Testis (tissue), 2 donors: ENCODE measurements at regions not wholly inside any gene's neighbourhood (a gene's known extent, or its start where the extent isn't known, plus 50 kb on each side); places are given as distances from the start of the nearest gene placed in this dataset.

Source experiments
- DNase-seq: peaks from one replicate; pipeline ENCODE4 v3.0.0-alpha.2; 2019
- H3K27ac ChIP-seq, 2 donors: fragments of 200-600 bp; sonication (generic); one replicate each; pipeline ENCODE4 v1.5.1; 2019
- H3K27me3 ChIP-seq: fragments of 200-600 bp; sonication (generic); one replicate; pipeline ENCODE4 v1.5.1; 2019
- H3K36me3 ChIP-seq: fragments of 200-600 bp; sonication (generic); one replicate; pipeline ENCODE4 v1.5.1; 2017; ENCODE audit warnings: low read depth; ENCODE audit errors: missing control alignments
- H3K4me1 ChIP-seq: fragments of 200-600 bp; sonication (generic); one replicate; pipeline ENCODE4 v1.5.1; 2019
- H3K4me3 ChIP-seq, 2 donors: fragments of 200-600 bp; sonication (generic); one replicate each; pipeline ENCODE4 v1.5.1; 2017 to 2019
- H3K9me3 ChIP-seq: fragments of 200-600 bp; sonication (generic); one replicate; pipeline ENCODE4 v1.5.1; 2017
- CTCF ChIP-seq, 3 experiments: fragments of 450-650 bp in 2 of 3; fragments of 200-600 bp in 1 of 3; sonication (generic) in 1 of 3; IDR thresholded peaks; one replicate each; pipeline ENCODE4 v1.5.1; 2016 to 2019; ENCODE audit warnings: antibody characterized with exemption in 3 of 3, mild to moderate bottlenecking in 2 of 3, moderate library complexity in 1 of 3
- POLR2A ChIP-seq: fragments of 450-650 bp; IDR thresholded peaks from one replicate; pipeline ENCODE4 v1.6.1; 2017; ENCODE audit warnings: antibody characterized with exemption, mild to moderate bottlenecking, moderate library complexity
- WGBS, 2 donors: methylation state at CpG; one replicate each; pipeline ENCODE4 v1.1.5; 2018; 5-methylcytosine and 5-hydroxymethylcytosine counted together
- intact Hi-C: fragments of 100-400 bp; cut with DNase I; formaldehyde crosslinking; loops from one replicate; pipeline ENCODE4 v1.15.1; 2023; ENCODE audit warnings: low total_unique reads

GRCh38 chr20:11302436-11302835 is 615.3 kb upstream of the BTBD3 start:
- no peak for DNase-seq
- H3K36me3 ChIP-seq = no peaks in the 10 kb centered on the region
- WGBS, 2 donors = 82 to 87% methylated on average over 3 of the region's 3 CpGs
- TF ChIP-seq CTCF (IDR thresholded peaks at IDR 0.05) = no peak
- TF ChIP-seq POLR2A = no peak
- no peak overlapping the region for H3K27ac ChIP-seq
- no peaks in the 10 kb centered on the region for H3K9me3 ChIP-seq
- H3K4me1 ChIP-seq = no peaks in the 10 kb centered on the region
- no peaks in the 10 kb centered on the region for H3K27me3 ChIP-seq
- intact Hi-C loops = no loop called here
- no peak overlapping the region for H3K4me3 ChIP-seq

- H3K27me3 ChIP-seq = no peaks in the 10 kb centered on the region
- no peak overlapping the region for H3K27ac ChIP-seq
- DNase-seq = no peak
- TF ChIP-seq POLR2A (no peak), CTCF (IDR thresholded peaks at IDR 0.05) (no peak)
- intact Hi-C loops = no loop called here
- WGBS, 2 donors = 87 to 89% methylated on average over 3 of the region's 3 CpGs
- no peaks in the 10 kb centered on the region for H3K36me3 ChIP-seq
- H3K4me1 ChIP-seq = no peaks in the 10 kb centered on the region
- no peak overlapping the region for H3K4me3 ChIP-seq
- no peaks in the 10 kb centered on the region for H3K9me3 ChIP-seq
Observed at GRCh38 chr20:11304795-11305194, 612.9 kb upstream of the BTBD3 start.

GRCh38 chr20:11305406-11305805 is 612.3 kb upstream of the BTBD3 start:
- Histone ChIP-seq H3K27me3 (no peaks in the 10 kb centered on the region), H3K9me3 (no peaks in the 10 kb centered on the region), H3K4me3 (no peak overlapping the region), H3K4me1 (no peaks in the 10 kb centered on the region), H3K36me3 (no peaks in the 10 kb centered on the region), H3K27ac (no peak overlapping the region)
- no peak for TF ChIP-seq POLR2A
- no peak for TF ChIP-seq CTCF (IDR thresholded peaks at IDR 0.05)
- WGBS, 2 donors = 67 to 68% methylated on average over 2 of the region's 2 CpGs
- intact Hi-C loops = no loop called here
- no peak for DNase-seq

GRCh38 chr20:11311659-11312224 is 606.0 kb upstream of the BTBD3 start:
- H3K9me3 ChIP-seq = no peaks in the 10 kb centered on the region
- no peak for TF ChIP-seq CTCF (IDR thresholded peaks at IDR 0.05)
- TF ChIP-seq POLR2A = no peak

GRCh38 chr20:11315525-11315924 is 602.2 kb upstream of the BTBD3 start:
- Histone ChIP-seq H3K4me1 (no peaks in the 10 kb centered on the region), H3K9me3 (no peaks in the 10 kb centered on the region), H3K27me3 (no peaks in the 10 kb centered on the region), H3K4me3 (no peak overlapping the region), H3K36me3 (no peaks in the 10 kb centered on the region), H3K27ac (no peak overlapping the region)
- intact Hi-C loops = no loop called here
- TF ChIP-seq POLR2A = no peak
- TF ChIP-seq CTCF (IDR thresholded peaks at IDR 0.05) = no peak
- 88 to 92% methylated on average over 2 of the region's 2 CpGs for WGBS, 2 donors
- no peak for DNase-seq

More at GRCh38 chr20:11311659-11312224, 606.0 kb upstream of the BTBD3 start:
- H3K27me3 ChIP-seq = no peaks in the 10 kb centered on the region
- H3K4me3 ChIP-seq = no peak overlapping the region
- DNase-seq = no peak
- H3K27ac ChIP-seq = no peak overlapping the region
- no peaks in the 10 kb centered on the region for H3K4me1 ChIP-seq
- H3K36me3 ChIP-seq = no peaks in the 10 kb centered on the region
- 81 to 84% methylated on average over 3 of the region's 3 CpGs for WGBS, 2 donors
- intact Hi-C loops = no loop called here
